ENCODE measurements at regions not wholly inside any gene's neighbourhood (a gene's known extent, or its start where the extent isn't known, plus 50 kb on each side); places are given as distances from the start of the nearest gene placed in this dataset.

- TF ChIP-seq CTCF (IDR thresholded peaks at IDR 0.05) (no peak), POLR2A (IDR thresholded peaks at IDR 0.05) (no peak), POLR2AphosphoS5 (IDR thresholded peaks at IDR 0.05) (no peak)
These were observed 365.3 kb downstream of the TENT5A start for GRCh38 chr6:81387163-81387562.
